OCI-LY3 (cell line): ENCODE measurements at regions not wholly inside any gene's neighbourhood (a gene's known extent, or its start where the extent isn't known, plus 50 kb on each side); places are given as distances from the start of the nearest gene placed in this dataset.

Experiments used
- CTCF ChIP-seq: fragments of 200-600, 300-600 bp; sonication (generic); IDR thresholded peaks from 2 replicates; pipeline ENCODE4 v1.5.1; 2014; ENCODE audit warnings: antibody characterized with exemption, low read length, low read depth
- EZH2phosphoT487 ChIP-seq: fragments of 200-600 bp; shearing (Covaris generic); IDR thresholded peaks from 2 replicates; pipeline ENCODE4 v1.6.1; 2018; ENCODE audit warnings: antibody characterized with exemption, mixed run types, low read depth

DNA sequence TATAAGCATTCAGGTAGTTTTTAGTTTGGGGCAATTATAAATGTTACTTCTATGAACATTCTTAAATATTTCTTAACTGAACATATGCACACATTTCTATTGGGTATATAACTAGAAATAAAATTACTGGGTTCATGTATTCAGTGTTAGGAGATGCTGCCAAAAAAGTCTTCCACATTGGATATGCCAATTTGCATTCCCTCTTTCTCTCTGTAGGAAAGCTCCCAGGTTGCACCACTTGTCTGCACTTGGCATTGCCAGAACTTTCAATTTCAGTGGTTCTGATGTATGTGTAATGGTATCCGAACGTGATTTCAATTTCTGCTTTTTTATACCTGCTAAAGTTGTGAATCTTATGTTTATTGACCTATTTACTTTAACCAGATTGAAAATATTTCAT is 972.1 kb upstream of the PRR20A start:
- TF ChIP-seq CTCF (no peak), EZH2phosphoT487 (no peak)
